SU-DHL-6 (cell line): ENCODE measurements at regions not wholly inside any gene's neighbourhood (a gene's known extent, or its start where the extent isn't known, plus 50 kb on each side); places are given as distances from the start of the nearest gene placed in this dataset.

Experiments
- H2AFZ ChIP-seq: fragments of 200-600 bp; sonication (generic); 2 replicates; pipeline ENCODE4 v1.6.1; 2014; ENCODE audit warnings: low read depth, mild to moderate bottlenecking, moderate library complexity, mixed read lengths, antibody characterized with exemption, low read length; ENCODE audit not compliant: severe bottlenecking
- H3F3A ChIP-seq: fragments of 200-600 bp; shearing (Covaris generic); 2 replicates; pipeline ENCODE4 v1.6.0; 2016; ENCODE audit warnings: antibody characterized with exemption, mild to moderate bottlenecking; ENCODE audit not compliant: insufficient read depth
- H3K27ac ChIP-seq: fragments of 200-600 bp; sonication (generic); 2 replicates; pipeline ENCODE4 v1.5.1; 2016; ENCODE audit warnings: low read depth, mild to moderate bottlenecking, low read length, moderate library complexity, mixed read lengths
- H3K27me3 ChIP-seq: fragments of 200-600 bp; sonication (generic), shearing (Covaris generic); 2 replicates; pipeline ENCODE4 v1.6.0; 2014; ENCODE audit warnings: mild to moderate bottlenecking, low read length
- H3K36me3 ChIP-seq: fragments of 200-600 bp; sonication (generic); 2 replicates; pipeline ENCODE4 v1.6.1; 2014; ENCODE audit warnings: mild to moderate bottlenecking, low read length, mixed read lengths
- H3K4me2 ChIP-seq: fragments of 300-600, 200-600 bp; shearing (Covaris generic), sonication (generic); 2 replicates; pipeline ENCODE4 v1.6.0; 2014; ENCODE audit warnings: low read length, low read depth, mild to moderate bottlenecking; ENCODE audit not compliant: poor library complexity, severe bottlenecking
- H3K4me3 ChIP-seq: fragments of 200-600 bp; sonication (generic); 2 replicates; pipeline ENCODE4 v1.5.1; 2014; ENCODE audit warnings: antibody characterized with exemption, low read length, mild to moderate bottlenecking, mixed read lengths; ENCODE audit not compliant: insufficient read depth, poor library complexity, severe bottlenecking
- H3K79me2 ChIP-seq: fragments of 200-600 bp; sonication (generic); 2 replicates; pipeline ENCODE4 v1.6.1; 2014; ENCODE audit warnings: mild to moderate bottlenecking, low read length, moderate library complexity; ENCODE audit not compliant: insufficient read depth
- H3K9ac ChIP-seq: fragments of 200-600 bp; sonication (generic); 2 replicates; pipeline ENCODE4 v1.7.0; 2014; ENCODE audit warnings: mild to moderate bottlenecking, low read length
- H3K9me2 ChIP-seq: fragments of 200-600 bp; sonication (generic); replicated peaks from 2 replicates; pipeline ENCODE4 v1.6.1; 2014; ENCODE audit warnings: low read length; ENCODE audit not compliant: insufficient read depth
- H3K9me3 ChIP-seq: fragments of 200-600 bp; sonication (generic); 2 replicates; pipeline ENCODE4 v1.6.1; 2014; ENCODE audit warnings: low read length, mixed read lengths; ENCODE audit not compliant: insufficient read depth
- H4K20me1 ChIP-seq: fragments of 200-600 bp; sonication (generic); 2 replicates; pipeline ENCODE4 v1.6.1; 2014; ENCODE audit warnings: low read depth, mild to moderate bottlenecking, antibody characterized with exemption, low read length, moderate library complexity, mixed read lengths
- EZH2phosphoT487 ChIP-seq: fragments of 200-600 bp; sonication (generic), shearing (Covaris generic); conservative IDR thresholded peaks from 2 replicates; pipeline ENCODE4 v1.6.1; 2018; ENCODE audit warnings: mild to moderate bottlenecking, antibody characterized with exemption, low read length, moderate library complexity, mixed read lengths
- TF ChIP-seq, protein P1 (sequence below): fragments of 200-600 bp; sonication (generic); IDR thresholded peaks from one replicate; pipeline ENCODE4 v1.5.1; 2017; ENCODE audit warnings: antibody characterized with exemption, mild to moderate bottlenecking, low read length, moderate library complexity; ENCODE audit not compliant: insufficient read depth, poor library complexity, severe bottlenecking

DNA sequence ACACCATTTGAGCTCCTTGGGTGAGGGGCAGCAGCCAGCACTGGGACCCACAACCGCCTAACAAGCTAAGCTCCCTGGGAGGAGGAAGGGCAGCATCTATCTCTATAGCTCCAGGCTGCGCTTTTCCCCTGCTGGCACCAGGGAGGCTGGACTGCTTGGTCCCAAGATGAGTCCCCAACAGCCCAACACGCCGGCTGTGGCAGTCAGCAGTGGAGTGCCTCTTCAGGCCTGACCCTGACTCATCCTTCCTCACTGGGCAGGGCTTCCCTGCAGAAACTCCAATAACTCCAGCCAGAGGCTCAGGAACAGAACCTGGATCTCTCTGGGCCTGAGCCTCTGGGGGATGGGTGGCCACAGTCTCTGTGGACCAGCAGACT lies 113.7 kb upstream of the ADAMTS16 start:
- H3K4me2 ChIP-seq, result no peak overlapping the region
- H3K27me3 ChIP-seq, result no peaks in the 10 kb centered on the region
- H3K27ac ChIP-seq, result no peak overlapping the region
- H3K9me2 ChIP-seq, result no peaks in the 10 kb centered on the region
- H4K20me1 ChIP-seq, result no peaks in the 10 kb centered on the region
- no peaks in the 10 kb centered on the region for H3K36me3 ChIP-seq
- no peaks in the 10 kb centered on the region for H3K9me3 ChIP-seq
- H2AFZ ChIP-seq, result no peak overlapping the region
- H3K4me3 ChIP-seq, result no peak overlapping the region
- TF ChIP-seq, protein P1, sequence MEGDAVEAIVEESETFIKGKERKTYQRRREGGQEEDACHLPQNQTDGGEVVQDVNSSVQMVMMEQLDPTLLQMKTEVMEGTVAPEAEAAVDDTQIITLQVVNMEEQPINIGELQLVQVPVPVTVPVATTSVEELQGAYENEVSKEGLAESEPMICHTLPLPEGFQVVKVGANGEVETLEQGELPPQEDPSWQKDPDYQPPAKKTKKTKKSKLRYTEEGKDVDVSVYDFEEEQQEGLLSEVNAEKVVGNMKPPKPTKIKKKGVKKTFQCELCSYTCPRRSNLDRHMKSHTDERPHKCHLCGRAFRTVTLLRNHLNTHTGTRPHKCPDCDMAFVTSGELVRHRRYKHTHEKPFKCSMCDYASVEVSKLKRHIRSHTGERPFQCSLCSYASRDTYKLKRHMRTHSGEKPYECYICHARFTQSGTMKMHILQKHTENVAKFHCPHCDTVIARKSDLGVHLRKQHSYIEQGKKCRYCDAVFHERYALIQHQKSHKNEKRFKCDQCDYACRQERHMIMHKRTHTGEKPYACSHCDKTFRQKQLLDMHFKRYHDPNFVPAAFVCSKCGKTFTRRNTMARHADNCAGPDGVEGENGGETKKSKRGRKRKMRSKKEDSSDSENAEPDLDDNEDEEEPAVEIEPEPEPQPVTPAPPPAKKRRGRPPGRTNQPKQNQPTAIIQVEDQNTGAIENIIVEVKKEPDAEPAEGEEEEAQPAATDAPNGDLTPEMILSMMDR, result no peak
- TF ChIP-seq EZH2phosphoT487, result no peak
- no peaks in the 10 kb centered on the region for H3K79me2 ChIP-seq
- H3F3A ChIP-seq, result no peaks in the 10 kb centered on the region
- no peak overlapping the region for H3K9ac ChIP-seq

DNA sequence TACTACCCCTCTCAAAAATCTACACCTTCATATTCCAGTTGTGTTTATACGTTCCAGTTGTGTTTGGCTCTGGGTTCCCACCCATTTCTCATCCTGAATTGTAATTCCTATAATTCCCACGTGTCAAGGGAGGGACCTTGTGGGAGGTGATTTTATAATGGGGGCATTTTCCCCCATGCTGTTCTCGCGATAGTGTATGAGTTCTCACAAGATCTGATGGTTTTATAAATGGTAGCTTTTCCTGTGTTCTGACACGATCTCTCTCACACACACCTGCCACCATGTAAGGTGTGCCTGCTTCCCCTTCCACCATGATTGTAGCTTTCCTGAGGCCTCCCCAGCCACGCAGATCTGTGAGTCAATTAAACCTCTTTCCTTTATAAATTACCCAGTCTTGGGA lies 108.5 kb upstream of the ADAMTS16 start:
- no peaks in the 10 kb centered on the region for H3K9me2 ChIP-seq
- H3K79me2 ChIP-seq, result no peaks in the 10 kb centered on the region
- no peak overlapping the region for H3K27ac ChIP-seq
- no peaks in the 10 kb centered on the region for H4K20me1 ChIP-seq
- H3K36me3 ChIP-seq, result no peaks in the 10 kb centered on the region
- no peaks in the 10 kb centered on the region for H3F3A ChIP-seq
- H2AFZ ChIP-seq, result no peak overlapping the region
- H3K9me3 ChIP-seq, result no peaks in the 10 kb centered on the region
- no peak overlapping the region for H3K4me2 ChIP-seq
- no peaks in the 10 kb centered on the region for H3K27me3 ChIP-seq
- H3K9ac ChIP-seq, result no peak overlapping the region
- H3K4me3 ChIP-seq, result no peak overlapping the region
- no peak for TF ChIP-seq EZH2phosphoT487
- TF ChIP-seq, protein P1, result no peak

DNA sequence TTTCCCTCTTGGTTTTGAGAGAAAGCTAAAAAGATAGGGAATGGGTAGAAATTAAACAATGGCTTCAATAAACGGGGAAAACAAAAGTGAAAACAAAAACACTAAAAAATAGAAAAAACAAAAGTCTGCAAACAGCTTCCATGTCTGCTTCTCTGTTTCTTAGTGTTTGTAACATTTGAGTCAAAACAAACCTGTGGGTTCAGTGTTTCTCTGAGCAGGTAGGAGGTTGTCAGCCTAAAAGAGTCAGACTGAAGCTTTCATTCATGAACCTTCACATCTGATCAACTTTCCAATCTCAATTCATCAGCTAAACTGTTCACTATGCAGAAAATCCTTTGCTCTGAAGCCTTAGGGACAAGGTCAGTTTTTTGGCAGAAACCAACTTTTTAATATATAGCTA lies 102.5 kb upstream of the ADAMTS16 start:
- Histone ChIP-seq H3K9ac (no peak overlapping the region), H3K4me2 (no peak overlapping the region), H3K9me3 (no peaks in the 10 kb centered on the region), H3K27ac (no peak overlapping the region), H2AFZ (no peak overlapping the region), H3F3A (no peaks in the 10 kb centered on the region), H3K36me3 (no peaks in the 10 kb centered on the region), H3K9me2 (no peaks in the 10 kb centered on the region), H3K79me2 (no peaks in the 10 kb centered on the region), H4K20me1 (no peaks in the 10 kb centered on the region), H3K4me3 (no peak overlapping the region), H3K27me3 (no peaks in the 10 kb centered on the region)
- TF ChIP-seq, protein P1, result no peak
- no peak for TF ChIP-seq EZH2phosphoT487

DNA sequence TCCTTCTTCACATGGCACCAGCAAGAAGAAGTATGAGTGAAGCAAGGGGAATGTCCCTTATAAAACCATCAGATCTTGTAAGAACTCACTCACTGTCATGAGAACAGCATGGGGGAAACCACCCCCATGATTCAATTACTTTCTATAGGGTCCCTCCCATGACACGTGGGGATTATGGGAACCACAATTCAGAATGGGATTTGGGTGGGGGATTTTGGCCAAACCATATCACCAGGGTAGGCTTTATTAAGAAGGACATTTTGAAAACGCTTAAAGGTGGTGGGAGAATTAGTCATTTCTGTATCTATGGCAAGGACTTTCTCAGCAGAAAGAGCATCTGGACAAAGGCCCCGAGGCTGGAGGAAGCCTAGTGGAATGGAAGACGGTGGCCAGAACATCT lies 100.2 kb upstream of the ADAMTS16 start:
- H3F3A ChIP-seq, result no peaks in the 10 kb centered on the region
- H4K20me1 ChIP-seq, result no peaks in the 10 kb centered on the region
- no peak overlapping the region for H2AFZ ChIP-seq
- no peak overlapping the region for H3K4me2 ChIP-seq
- H3K9ac ChIP-seq, result no peak overlapping the region
- no peaks in the 10 kb centered on the region for H3K27me3 ChIP-seq
- TF ChIP-seq, protein P1, result no peak
- no peak for TF ChIP-seq EZH2phosphoT487
- H3K36me3 ChIP-seq, result no peaks in the 10 kb centered on the region
- H3K27ac ChIP-seq, result no peak overlapping the region
- H3K9me2 ChIP-seq, result no peaks in the 10 kb centered on the region
- no peaks in the 10 kb centered on the region for H3K79me2 ChIP-seq
- no peaks in the 10 kb centered on the region for H3K9me3 ChIP-seq
- no peak overlapping the region for H3K4me3 ChIP-seq
